SK-N-SH (cell line): ENCODE measurements at regions not wholly inside any gene's neighbourhood (a gene's known extent, or its start where the extent isn't known, plus 50 kb on each side); places are given as distances from the start of the nearest gene placed in this dataset.
A peak's percentile ranks its signal among the peaks of the same experiment; 100 is the strongest.

ENCODE experiments used
- CTCF ChIA-PET: fragments of 300-600, 350-600 bp; formaldehyde crosslinking; extraction: SDS; loops from one replicate; lab custom pipeline; 2021; lab: Yijun Ruan, JAX
- POLR2A ChIA-PET: fragments of 350-600 bp; sonication (Branson Sonifier 250); formaldehyde crosslinking; extraction: SDS; loops from one replicate; lab custom pipeline; 2020; ENCODE audit warnings: antibody characterized with exemption, inconsistent platforms; lab: Yijun Ruan, JAX
- DNase-seq: peaks from one replicate; pipeline ENCODE4 v3.0.0; 2012
- H2AFZ ChIP-seq: fragments of 200-600 bp; sonication (generic); 2 replicates; pipeline ENCODE4 v1.8.1; 2016; ENCODE audit warnings: antibody characterized with exemption, mild to moderate bottlenecking, low read depth
- H3F3A ChIP-seq: fragments of 200-600 bp; sonication (generic); replicated peaks from 2 replicates; pipeline ENCODE3; 2016; ENCODE audit warnings: antibody characterized with exemption, mild to moderate bottlenecking; ENCODE audit not compliant: insufficient read depth
- H3K27ac ChIP-seq, 2 experiments: fragments of 200-500 bp in 1 of 2; fragments of 200-600 bp in 1 of 2; sonication (Bioruptor generic) in 1 of 2; sonication (generic), shearing (Covaris generic) in 1 of 2; 2 replicates each; pipeline versions ENCODE4 v1.5.1 to v1.6.1; 2014 to 2016; ENCODE audit warnings: low read depth in 2 of 2, inconsistent platforms in 1 of 2, low read length in 1 of 2, mild to moderate bottlenecking in 1 of 2, mixed read lengths in 1 of 2
- H3K27me3 ChIP-seq: fragments of 200-600 bp; sonication (generic), shearing (Covaris generic); 2 replicates; pipeline ENCODE4 v1.6.1; 2016; ENCODE audit warnings: mixed run types; ENCODE audit not compliant: insufficient read depth
- H3K36me3 ChIP-seq, 2 experiments: fragments of 200-500 bp in 1 of 2; fragments of 200-600 bp in 1 of 2; sonication (Bioruptor generic) in 1 of 2; sonication (generic) in 1 of 2; replicated peaks in 1 of 2; 2 replicates each; pipeline versions ENCODE3 to v1.5.1; 2014 to 2016; ENCODE audit warnings: low read length in 1 of 2, mild to moderate bottlenecking in 1 of 2; ENCODE audit not compliant: insufficient read depth in 2 of 2, control insufficient read depth in 1 of 2
- H3K4me1 ChIP-seq, 2 experiments: fragments of 200-500 bp in 1 of 2; fragments of 200-600 bp in 1 of 2; sonication (Bioruptor generic) in 1 of 2; sonication (generic), shearing (Covaris generic) in 1 of 2; 2 replicates each; pipeline versions ENCODE4 v1.5.1 to v1.6.1; 2014 to 2016; ENCODE audit warnings: low read depth in 1 of 2, low read length in 1 of 2, mixed run types in 1 of 2; ENCODE audit not compliant: insufficient read depth in 2 of 2, control insufficient read depth in 1 of 2
- H3K4me2 ChIP-seq: fragments of 200-600 bp; sonication (generic), shearing (Covaris generic); 2 replicates; pipeline ENCODE4 v1.6.1; 2017; ENCODE audit warnings: mixed run types
- H3K4me3 ChIP-seq, 2 experiments: fragments of 200-500 bp in 1 of 2; fragments of 200-600 bp in 1 of 2; sonication (Bioruptor generic) in 1 of 2; sonication (generic), shearing (Covaris generic) in 1 of 2; 2 replicates each; pipeline versions ENCODE4 v1.5.1 to v1.8.1; 2014 to 2016; ENCODE audit warnings: low read depth in 2 of 2, inconsistent platforms in 1 of 2, low read length in 1 of 2, mild to moderate bottlenecking in 1 of 2, mixed read lengths in 1 of 2, moderate library complexity in 1 of 2
- H3K79me2 ChIP-seq: fragments of 200-600 bp; sonication (generic); 2 replicates; pipeline ENCODE4 v1.8.1; 2017; ENCODE audit warnings: mild to moderate bottlenecking; ENCODE audit not compliant: insufficient read depth
- H3K9ac ChIP-seq: fragments of 200-600 bp; sonication (generic); 2 replicates; pipeline ENCODE4 v1.6.1; 2017; ENCODE audit warnings: mixed run types
- H3K9me2 ChIP-seq: fragments of 200-600 bp; sonication (generic); 2 replicates; pipeline ENCODE4 v1.6.1; 2017; ENCODE audit warnings: mixed run types
- H3K9me3 ChIP-seq: fragments of 200-600 bp; sonication (generic); 2 replicates; pipeline ENCODE4 v1.6.1; 2017; ENCODE audit warnings: mixed run types, mild to moderate bottlenecking, moderate library complexity
- H4K20me1 ChIP-seq: fragments of 200-600 bp; sonication (generic); 2 replicates; pipeline ENCODE4 v1.6.1; 2017; ENCODE audit warnings: mild to moderate bottlenecking, mixed run types; ENCODE audit not compliant: insufficient read depth
- CHD2 ChIP-seq: fragments of 150-350 bp; IDR thresholded peaks from 2 replicates; pipeline ENCODE4 v1.6.1; 2018; ENCODE audit warnings: low read length; ENCODE audit not compliant: partially characterized antibody
- CTCF ChIP-seq: fragments of 200-600 bp; sonication (generic); IDR thresholded peaks from 2 replicates; pipeline ENCODE4 v1.6.1; 2017; ENCODE audit warnings: antibody characterized with exemption, mild to moderate bottlenecking, moderate library complexity
- ELF1 ChIP-seq: IDR thresholded peaks from 2 replicates; pipeline ENCODE4 v1.4.0; 2012
- EP300 ChIP-seq, 2 experiments: IDR thresholded peaks; 2 replicates each; pipeline versions ENCODE4 v1.4.0 to v1.6.1; 2012; ENCODE audit warnings: borderline replicate concordance in 1 of 2, low read depth in 1 of 2, low read length in 1 of 2
- EZH2phosphoT487 ChIP-seq: fragments of 200-600 bp; sonication (generic); IDR thresholded peaks from 2 replicates; pipeline ENCODE4 v1.6.1; 2017; ENCODE audit warnings: low read depth, mixed run types, mild to moderate bottlenecking, antibody characterized with exemption, moderate library complexity, borderline replicate concordance
- FOSL2 ChIP-seq: IDR thresholded peaks from 2 replicates; pipeline ENCODE4 v1.4.0; 2012; ENCODE audit warnings: low read depth, mild to moderate bottlenecking, moderate library complexity, borderline replicate concordance
- FOXM1 ChIP-seq: IDR thresholded peaks from 2 replicates; pipeline ENCODE4 v1.4.0; 2012; ENCODE audit warnings: low read depth, mild to moderate bottlenecking
- GATA2 ChIP-seq: sonication (generic); formaldehyde crosslinking; IDR thresholded peaks from 2 replicates; pipeline ENCODE4 v1.5.0; 2020; ENCODE audit warnings: mild to moderate bottlenecking, missing genetic modification reagents
- JUND ChIP-seq: IDR thresholded peaks from 2 replicates; pipeline ENCODE4 v1.4.0; 2012
- MEF2A ChIP-seq: IDR thresholded peaks from 2 replicates; pipeline ENCODE4 v1.4.0; 2012; ENCODE audit warnings: low read depth, borderline replicate concordance
- MXI1 ChIP-seq: IDR thresholded peaks from 2 replicates; pipeline ENCODE4 v1.6.1; 2012; ENCODE audit warnings: mild to moderate bottlenecking, low read depth, low read length, improper control_type of control experiment
- NFIC ChIP-seq: IDR thresholded peaks from 2 replicates; pipeline ENCODE4 v1.4.0; 2012; ENCODE audit warnings: borderline replicate concordance
- NRF1 ChIP-seq: IDR thresholded peaks from 2 replicates; pipeline ENCODE4 v1.6.1; 2012; ENCODE audit warnings: low read depth, mild to moderate bottlenecking, low read length
- RAD21 ChIP-seq: IDR thresholded peaks from 2 replicates; pipeline ENCODE4 v1.6.1; 2012; ENCODE audit warnings: mild to moderate bottlenecking, low read length
- RCOR1 ChIP-seq: fragments of 150-350 bp; IDR thresholded peaks from 2 replicates; pipeline ENCODE4 v1.6.1; 2017; ENCODE audit warnings: antibody characterized with exemption, low read length
- RXRA ChIP-seq: IDR thresholded peaks from 2 replicates; pipeline ENCODE4 v1.4.0; 2012; ENCODE audit warnings: low read depth, mild to moderate bottlenecking, borderline replicate concordance
- TCF12 ChIP-seq: IDR thresholded peaks from 2 replicates; pipeline ENCODE4 v1.4.0; 2012
- USF1 ChIP-seq: IDR thresholded peaks from 2 replicates; pipeline ENCODE4 v1.4.0; 2012; ENCODE audit warnings: low read depth, borderline replicate concordance
- USF2 ChIP-seq: fragments of 150-350 bp; IDR thresholded peaks from 2 replicates; pipeline ENCODE4 v1.6.1; 2017; ENCODE audit warnings: antibody characterized with exemption, low read length, low read depth, borderline replicate concordance
- YY1 ChIP-seq: IDR thresholded peaks from 2 replicates; pipeline ENCODE4 v1.4.0; 2012; ENCODE audit warnings: low read depth, mild to moderate bottlenecking
- ZBTB33 ChIP-seq: IDR thresholded peaks from 2 replicates; pipeline ENCODE4 v1.4.0; 2012; ENCODE audit warnings: low read depth, borderline replicate concordance
- WGBS: methylation state at CpG from one replicate; pipeline ENCODE4 v1.1.6; 2017; ENCODE audit warnings: low lambda C conversion rate; 5-methylcytosine and 5-hydroxymethylcytosine counted together

- DNase-seq = no peak
- CTCF ChIA-PET = no interaction called here
- POLR2A ChIA-PET = interaction anchor here (0.7 kb wide), 1 partner anchor 87 kb away, joined by 3 read pairs; no protein-coding TSS in a partner anchor
Observed at GRCh38 chr10:21349912-21350286, 175.6 kb downstream of the SKIDA1 start.

GRCh38 chr10:21347785-21348170, 177.7 kb downstream of the SKIDA1 start:
- H3K4me2 ChIP-seq = no peak overlapping the region
- ChIA-PET CTCF (no interaction called here), POLR2A (no interaction called here)
- no peak for TF ChIP-seq ZBTB33
- no peak for TF ChIP-seq YY1
- no peak for TF ChIP-seq NRF1
- TF ChIP-seq USF1 = no peak
- no peak for TF ChIP-seq GATA2 (CRISPR knock-in tag)
- no peak for TF ChIP-seq RXRA
- TF ChIP-seq MXI1 = no peak
- no peak for TF ChIP-seq JUND
- TF ChIP-seq MEF2A = no peak
- no peak for TF ChIP-seq USF2
- no peak for TF ChIP-seq CTCF
- no peaks in the 10 kb centered on the region for H4K20me1 ChIP-seq
- no peaks in the 10 kb centered on the region for H3K36me3 ChIP-seq
- DNase-seq = no peak
- H3K27ac ChIP-seq = no peak overlapping the region
- H3K9me2 ChIP-seq = no peaks in the 10 kb centered on the region
- WGBS = 96% methylated on average over 2 of the region's 2 CpGs
- H3K4me3 ChIP-seq = no peak overlapping the region
- no peaks in the 10 kb centered on the region for H3K79me2 ChIP-seq
- H3K4me1 ChIP-seq = peaks cover 2 to 4% of the 10 kb centered on the region in 2 experiments; a peak in 2 of 4 replicates
- H3K27me3 ChIP-seq = no peaks in the 10 kb centered on the region
- H3K9me3 ChIP-seq = no peaks in the 10 kb centered on the region
- H3K9ac ChIP-seq = no peak overlapping the region
- no peak overlapping the region for H2AFZ ChIP-seq
- peaks cover 8% of the 10 kb centered on the region for H3F3A ChIP-seq

More at GRCh38 chr10:21349912-21350286, 175.6 kb downstream of the SKIDA1 start:
- Histone ChIP-seq H3K79me2 (no peaks in the 10 kb centered on the region), H3K36me3 (no peaks in the 10 kb centered on the region), H3K9ac (no peak overlapping the region)
- TF ChIP-seq ELF1 (no peak), FOSL2 (no peak), EP300 (IDR thresholded peaks at IDR 0.05; ENCODE audit: borderline replicate concordance in 1 of 2, low read depth in 1 of 2, low read length in 1 of 2) (no peak), MXI1 (no peak), TCF12 (no peak), RCOR1 (no peak), RAD21 (no peak), NRF1 (no peak), USF1 (no peak), FOXM1 (no peak), CHD2 (no peak), EZH2phosphoT487 (no peak), NFIC (no peak), GATA2 (CRISPR knock-in tag) (no peak)
- TF ChIP-seq, all 33 proteins: peak for 0
- Histone ChIP-seq H3K4me2 (no peak overlapping the region), H3K9me2 (no peaks in the 10 kb centered on the region), H3K4me1 (peaks cover 2 to 4% of the 10 kb centered on the region in 2 experiments; a peak in 2 of 4 replicates), H3K27ac (peak overlapping the region in 1 of 2 experiments; percentile 30; a peak in 1 of 4 replicates), H3K4me3 (no peak overlapping the region), H3F3A (peaks cover 8% of the 10 kb centered on the region), H4K20me1 (no peaks in the 10 kb centered on the region), H3K9me3 (no peaks in the 10 kb centered on the region), H2AFZ (peak overlapping the region; percentile 70), H3K27me3 (no peaks in the 10 kb centered on the region)
- WGBS = 69% methylated on average over 3 of the region's 3 CpGs
